ENCODE measurements at regions not wholly inside any gene's neighbourhood (a gene's known extent, or its start where the extent isn't known, plus 50 kb on each side); places are given as distances from the start of the nearest gene placed in this dataset.

- Mint-ChIP-seq H3K4me3 (no peak overlapping the region), H3K27ac (no peak overlapping the region)
Observed at GRCh38 chr21:35127026-35127425, 77.9 kb upstream of the RUNX1 start.

GRCh38 chr21:35120631-35121180, 71.6 kb upstream of the RUNX1 start:
- H3K4me3 Mint-ChIP-seq = no peak overlapping the region
- no peaks in the 10 kb centered on the region for H3K9me3 Mint-ChIP-seq
- H3K4me1 Mint-ChIP-seq = peaks cover 5% of the 10 kb centered on the region
- ATAC-seq (no peak), DNase-seq (ENCODE audit: low spot score in 2 of 2) (no peak)
- H3K36me3 Mint-ChIP-seq = no peaks in the 10 kb centered on the region
- no peak overlapping the region for H3K27ac Mint-ChIP-seq

More at GRCh38 chr21:35127026-35127425, 77.9 kb upstream of the RUNX1 start:
- DNase-seq (ENCODE audit: low spot score in 2 of 2) (no peak), ATAC-seq (no peak)
- Mint-ChIP-seq H3K4me1 (no peaks in the 10 kb centered on the region), H3K36me3 (no peaks in the 10 kb centered on the region), H3K9me3 (peaks cover 2% of the 10 kb centered on the region)

- no peak for DNase-seq (ENCODE audit: low spot score in 2 of 2)
- no peak overlapping the region for H3K4me3 Mint-ChIP-seq
- no peaks in the 10 kb centered on the region for H3K9me3 Mint-ChIP-seq
- H3K27ac Mint-ChIP-seq = no peak overlapping the region
- no peaks in the 10 kb centered on the region for H3K36me3 Mint-ChIP-seq
- peaks cover 5% of the 10 kb centered on the region for H3K4me1 Mint-ChIP-seq
- no peak for ATAC-seq
Observed at GRCh38 chr21:35119501-35120047, 70.5 kb upstream of the RUNX1 start.

GRCh38 chr21:35116777-35117176, 67.7 kb upstream of the RUNX1 start:
- no peak for DNase-seq (ENCODE audit: low spot score in 2 of 2)
- Mint-ChIP-seq H3K9me3 (peaks cover 5% of the 10 kb centered on the region), H3K4me1 (peaks cover 16% of the 10 kb centered on the region), H3K4me3 (no peak overlapping the region), H3K27ac (no peak overlapping the region), H3K36me3 (no peaks in the 10 kb centered on the region)
- no peak for ATAC-seq

GRCh38 chr21:35113064-35113463, 64.0 kb upstream of the RUNX1 start:
- no peaks in the 10 kb centered on the region for H3K36me3 Mint-ChIP-seq
- H3K27ac Mint-ChIP-seq = peak overlapping the region; percentile 45
- peak; percentile 92 for ATAC-seq
- peaks cover 5% of the 10 kb centered on the region for H3K9me3 Mint-ChIP-seq
- no peak for DNase-seq (ENCODE audit: low spot score in 2 of 2)
- no peak overlapping the region for H3K4me3 Mint-ChIP-seq
- peaks cover 16% of the 10 kb centered on the region for H3K4me1 Mint-ChIP-seq

- DNase-seq (ENCODE audit: low spot score in 2 of 2) (no peak), ATAC-seq (no peak)
- H3K27ac Mint-ChIP-seq = no peak overlapping the region
- H3K9me3 Mint-ChIP-seq = peaks cover 5% of the 10 kb centered on the region
- peaks cover 11% of the 10 kb centered on the region for H3K4me1 Mint-ChIP-seq
- no peaks in the 10 kb centered on the region for H3K36me3 Mint-ChIP-seq
- H3K4me3 Mint-ChIP-seq = no peak overlapping the region
Observed at GRCh38 chr21:35111321-35111930, 62.3 kb upstream of the RUNX1 start.

- no peak for ATAC-seq
- no peak overlapping the region for H3K4me3 Mint-ChIP-seq
Observed at GRCh38 chr21:35108887-35109286, 59.8 kb upstream of the RUNX1 start.

GRCh38 chr21:35107520-35107919, 58.4 kb upstream of the RUNX1 start:
- DNase-seq (ENCODE audit: low spot score in 2 of 2) (no peak), ATAC-seq (no peak)
- no peak overlapping the region for H3K27ac Mint-ChIP-seq
- H3K36me3 Mint-ChIP-seq = no peaks in the 10 kb centered on the region
- H3K9me3 Mint-ChIP-seq = no peaks in the 10 kb centered on the region
- H3K4me3 Mint-ChIP-seq = no peak overlapping the region
- no peaks in the 10 kb centered on the region for H3K4me1 Mint-ChIP-seq

More at GRCh38 chr21:35108887-35109286, 59.8 kb upstream of the RUNX1 start:
- Mint-ChIP-seq H3K4me1 (peaks cover 11% of the 10 kb centered on the region), H3K9me3 (peaks cover 5% of the 10 kb centered on the region), H3K36me3 (no peaks in the 10 kb centered on the region), H3K27ac (no peak overlapping the region)
- no peak for DNase-seq (ENCODE audit: low spot score in 2 of 2)

- no peaks in the 10 kb centered on the region for H3K4me1 Mint-ChIP-seq
- DNase-seq (ENCODE audit: low spot score in 2 of 2) (no peak), ATAC-seq (no peak)
- H3K27ac Mint-ChIP-seq = no peak overlapping the region
- H3K36me3 Mint-ChIP-seq = no peaks in the 10 kb centered on the region
- no peak overlapping the region for H3K4me3 Mint-ChIP-seq
- H3K9me3 Mint-ChIP-seq = no peaks in the 10 kb centered on the region
Observed at GRCh38 chr21:35106246-35106835, 57.2 kb upstream of the RUNX1 start.

GRCh38 chr21:35102488-35103371, 53.6 kb upstream of the RUNX1 start:
- H3K4me3 Mint-ChIP-seq = no peak overlapping the region
- ATAC-seq (no peak), DNase-seq (ENCODE audit: low spot score in 2 of 2) (no peak)
- no peak overlapping the region for H3K27ac Mint-ChIP-seq
- H3K36me3 Mint-ChIP-seq = no peaks in the 10 kb centered on the region
- no peaks in the 10 kb centered on the region for H3K9me3 Mint-ChIP-seq
- H3K4me1 Mint-ChIP-seq = peaks cover under 1% of the 10 kb centered on the region

- Mint-ChIP-seq H3K4me1 (peaks cover 23% of the 10 kb centered on the region), H3K4me3 (no peak overlapping the region), H3K27ac (no peak overlapping the region), H3K36me3 (no peaks in the 10 kb centered on the region), H3K9me3 (no peaks in the 10 kb centered on the region)
- ATAC-seq = no peak
- no peak for DNase-seq (ENCODE audit: low spot score in 2 of 2)
Observed at GRCh38 chr21:35100349-35100811, 51.3 kb upstream of the RUNX1 start.

GRCh38 chr21:35099310-35099709, 50.2 kb upstream of the RUNX1 start:
- DNase-seq (ENCODE audit: low spot score in 2 of 2) = no peak
- H3K4me3 Mint-ChIP-seq = no peak overlapping the region
- ATAC-seq = no peak
- H3K9me3 Mint-ChIP-seq = no peaks in the 10 kb centered on the region
- peaks cover 34% of the 10 kb centered on the region for H3K4me1 Mint-ChIP-seq
- H3K36me3 Mint-ChIP-seq = no peaks in the 10 kb centered on the region
- H3K27ac Mint-ChIP-seq = no peak overlapping the region
